Peyer's patch (tissue), 4 donors: ENCODE measurements at regions not wholly inside any gene's neighbourhood (a gene's known extent, or its start where the extent isn't known, plus 50 kb on each side); places are given as distances from the start of the nearest gene placed in this dataset.

ENCODE experiments used
- POLR2A ChIP-seq, 2 donors: fragments of 450-650 bp; IDR thresholded peaks; one replicate each; pipeline ENCODE4 v1.5.1; 2017; ENCODE audit warnings: antibody characterized with exemption in 2 of 2, mild to moderate bottlenecking in 2 of 2, moderate library complexity in 2 of 2
- TF ChIP-seq, protein P1 (sequence below), 6 experiments: fragments of 450-650 bp in 4 of 6; fragments of 200-600 bp in 2 of 6; sonication (generic) in 1 of 6; IDR thresholded peaks; one replicate each; pipeline ENCODE4 v1.5.1; 2017 to 2019; ENCODE audit warnings: antibody characterized with exemption in 6 of 6, mild to moderate bottlenecking in 3 of 6, moderate library complexity in 1 of 6

DNA sequence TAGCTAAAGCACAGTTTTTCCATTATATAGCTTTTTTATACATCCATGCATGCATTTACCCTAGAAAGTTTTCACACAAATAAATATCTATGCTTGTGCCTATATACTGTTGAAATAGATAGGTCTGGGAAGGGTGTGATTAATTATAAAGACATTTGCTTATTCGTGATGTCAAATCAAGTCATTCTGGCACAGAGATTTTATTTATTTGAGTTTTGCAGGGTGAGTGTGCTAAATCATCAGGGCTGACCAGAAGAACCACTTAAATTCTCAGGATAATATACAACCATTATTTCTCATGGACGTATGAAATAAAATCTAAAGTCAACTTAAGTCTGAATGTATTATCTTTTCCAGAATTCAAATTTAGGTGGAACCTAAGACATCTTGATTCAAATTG lies 295.5 kb downstream of the EPHA4 start:
- TF ChIP-seq, protein P1, sequence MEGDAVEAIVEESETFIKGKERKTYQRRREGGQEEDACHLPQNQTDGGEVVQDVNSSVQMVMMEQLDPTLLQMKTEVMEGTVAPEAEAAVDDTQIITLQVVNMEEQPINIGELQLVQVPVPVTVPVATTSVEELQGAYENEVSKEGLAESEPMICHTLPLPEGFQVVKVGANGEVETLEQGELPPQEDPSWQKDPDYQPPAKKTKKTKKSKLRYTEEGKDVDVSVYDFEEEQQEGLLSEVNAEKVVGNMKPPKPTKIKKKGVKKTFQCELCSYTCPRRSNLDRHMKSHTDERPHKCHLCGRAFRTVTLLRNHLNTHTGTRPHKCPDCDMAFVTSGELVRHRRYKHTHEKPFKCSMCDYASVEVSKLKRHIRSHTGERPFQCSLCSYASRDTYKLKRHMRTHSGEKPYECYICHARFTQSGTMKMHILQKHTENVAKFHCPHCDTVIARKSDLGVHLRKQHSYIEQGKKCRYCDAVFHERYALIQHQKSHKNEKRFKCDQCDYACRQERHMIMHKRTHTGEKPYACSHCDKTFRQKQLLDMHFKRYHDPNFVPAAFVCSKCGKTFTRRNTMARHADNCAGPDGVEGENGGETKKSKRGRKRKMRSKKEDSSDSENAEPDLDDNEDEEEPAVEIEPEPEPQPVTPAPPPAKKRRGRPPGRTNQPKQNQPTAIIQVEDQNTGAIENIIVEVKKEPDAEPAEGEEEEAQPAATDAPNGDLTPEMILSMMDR (IDR thresholded peaks at IDR 0.05), result no peak
- TF ChIP-seq POLR2A (IDR thresholded peaks at IDR 0.05), result no peak
